Stimulated activated CD4-positive, alpha-beta T cell treated with anti-CD3 and anti-CD28 coated beads, TNF-alpha, amount 100 ng/mL, for 1 hour (primary cell): ENCODE measurements at regions not wholly inside any gene's neighbourhood (a gene's known extent, or its start where the extent isn't known, plus 50 kb on each side); places are given as distances from the start of the nearest gene placed in this dataset.

Experiments used
- DNase-seq, 3 donors: peaks; one replicate each; pipeline ENCODE4 v3.0.0-alpha.2; 2020; ENCODE audit warnings: low read depth in 3 of 3, low spot score in 1 of 3

DNA sequence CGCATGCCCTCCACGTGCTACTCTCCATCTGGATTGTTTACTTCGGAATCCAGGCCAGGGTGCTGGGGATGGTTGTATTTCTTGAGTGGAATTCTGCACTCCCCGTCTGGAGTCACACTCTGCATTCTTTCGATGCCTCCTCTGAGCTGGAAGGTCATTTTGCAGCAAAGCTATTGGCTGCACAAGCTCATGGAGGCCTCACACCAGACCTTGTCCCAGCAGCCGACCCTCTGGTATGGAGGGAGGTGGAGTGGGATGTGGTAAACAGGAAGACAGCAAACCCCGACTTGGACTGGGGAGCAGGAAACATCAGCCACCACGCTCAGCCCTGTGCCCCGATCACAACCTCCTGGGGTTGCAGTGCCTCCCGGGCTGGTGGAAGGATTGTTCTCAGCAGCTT is 225.3 kb upstream of the LNX1 start:
- no peak for DNase-seq

DNA sequence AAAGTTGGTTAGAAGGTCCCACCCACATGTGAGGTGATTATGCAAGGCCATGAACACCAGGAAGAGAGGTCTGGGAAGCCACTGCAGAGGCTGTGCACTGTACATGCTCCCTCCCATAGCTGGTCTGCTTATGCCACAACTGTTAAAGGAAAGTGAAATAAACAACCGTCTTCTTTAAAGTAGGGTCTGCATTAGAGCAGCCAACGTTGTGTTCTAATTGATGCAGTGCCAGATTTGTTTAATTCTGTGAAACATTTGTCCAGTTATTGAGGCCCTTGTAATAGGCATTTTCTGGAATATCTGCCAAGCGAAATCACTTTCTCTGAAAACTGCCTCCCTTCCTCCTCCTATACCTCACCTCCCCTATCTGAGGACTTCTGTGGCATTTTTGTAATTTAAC is 224.0 kb upstream of the LNX1 start:
- no peak for DNase-seq

DNA sequence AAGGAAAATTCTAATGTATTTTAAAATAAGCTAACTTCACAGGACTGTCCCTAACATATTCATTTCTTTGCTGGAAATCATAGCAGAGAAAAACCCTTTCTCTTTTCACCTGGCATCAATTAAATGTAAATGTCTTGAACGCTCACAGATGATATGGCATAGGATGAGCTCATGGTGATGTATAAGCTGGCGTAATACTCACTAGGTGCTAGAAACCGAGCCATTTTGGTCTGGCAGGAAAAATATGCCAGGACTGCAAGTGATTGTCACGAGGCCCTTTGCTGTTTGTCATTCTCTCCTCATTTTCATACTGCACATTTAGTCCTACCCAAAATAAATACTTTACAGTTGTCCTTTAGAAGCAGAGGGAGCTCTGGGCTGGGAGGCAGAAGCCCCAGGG is 222.7 kb upstream of the LNX1 start:
- no peak for DNase-seq

DNA sequence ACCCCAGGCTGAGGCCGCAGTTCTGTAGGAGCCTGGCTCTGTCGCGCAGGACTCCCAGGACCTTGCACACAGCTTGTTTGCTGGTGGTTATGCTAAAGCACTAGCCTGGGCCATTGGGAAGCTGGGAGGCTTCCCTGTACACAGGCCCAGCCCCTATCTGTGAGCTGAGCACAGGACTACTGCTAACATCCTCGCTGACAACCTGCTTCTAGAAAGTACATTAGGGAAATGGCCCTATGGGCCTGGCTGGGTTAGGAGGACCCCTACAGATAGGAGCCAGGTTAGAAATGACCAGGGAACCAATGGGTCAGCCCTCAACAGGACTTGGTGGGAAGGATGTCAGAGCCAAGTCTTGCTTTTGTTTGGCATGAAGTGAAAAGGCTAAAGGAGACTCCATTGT is 219.4 kb upstream of the LNX1 start:
- no peak for DNase-seq

DNA sequence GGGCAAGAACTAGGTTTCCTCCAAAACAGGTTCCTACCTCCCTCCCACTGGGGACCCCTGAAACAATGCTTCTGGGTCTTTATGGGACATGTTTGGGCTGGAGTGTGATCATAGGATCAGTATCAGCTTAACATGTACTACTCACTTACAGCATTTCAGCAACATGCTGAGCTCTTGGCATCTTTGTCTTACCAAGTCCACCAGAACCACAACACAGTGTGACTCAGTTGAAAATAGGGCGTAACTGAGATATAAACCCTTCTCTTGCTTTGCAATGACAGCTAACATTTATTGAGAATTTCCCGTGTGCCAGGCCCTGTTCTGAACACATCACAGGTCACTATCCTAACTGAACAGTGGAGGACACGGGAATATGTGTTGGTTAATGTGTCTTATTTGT is 218.5 kb upstream of the LNX1 start:
- DNase-seq = no peak

DNA sequence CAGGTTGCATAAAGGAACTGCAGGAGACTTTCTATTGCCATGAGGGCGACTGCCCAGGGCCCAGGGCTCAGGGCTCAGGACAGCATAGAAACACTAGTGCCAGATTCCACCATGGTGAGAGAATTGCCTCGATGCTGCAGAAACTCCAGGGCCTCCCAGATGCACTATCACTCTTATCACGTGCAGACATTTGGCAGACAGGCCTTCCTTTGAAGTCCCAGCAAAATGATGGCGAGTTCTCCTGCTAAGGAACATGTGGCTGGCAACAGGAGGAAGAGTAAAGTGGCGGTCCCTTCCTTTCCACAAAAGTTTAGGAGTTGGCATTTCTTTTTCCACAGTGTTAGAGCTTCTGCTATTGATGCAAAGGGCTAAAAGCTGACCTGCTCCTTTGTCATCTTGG is 214.0 kb upstream of the LNX1 start:
- DNase-seq = no peak

DNA sequence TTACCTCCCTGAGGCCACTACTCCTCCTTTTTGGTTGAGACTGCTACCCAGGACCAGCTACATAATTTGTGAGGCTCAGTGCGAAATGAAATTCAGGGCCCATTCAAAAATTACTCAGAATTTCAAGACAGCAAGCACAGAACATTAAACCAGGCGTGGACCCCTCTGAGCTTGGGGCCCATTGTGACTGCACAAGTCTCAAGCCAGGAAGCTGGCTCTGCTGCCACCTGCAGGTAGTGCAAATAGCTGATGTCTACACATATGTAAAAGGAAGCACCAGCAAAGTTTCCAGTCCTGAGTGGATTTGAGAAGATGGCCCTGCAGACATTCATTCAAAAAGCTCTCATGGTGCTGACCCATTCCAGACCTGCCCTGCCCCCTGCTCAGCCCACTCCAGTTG is 213.4 kb upstream of the LNX1 start:
- no peak for DNase-seq

DNA sequence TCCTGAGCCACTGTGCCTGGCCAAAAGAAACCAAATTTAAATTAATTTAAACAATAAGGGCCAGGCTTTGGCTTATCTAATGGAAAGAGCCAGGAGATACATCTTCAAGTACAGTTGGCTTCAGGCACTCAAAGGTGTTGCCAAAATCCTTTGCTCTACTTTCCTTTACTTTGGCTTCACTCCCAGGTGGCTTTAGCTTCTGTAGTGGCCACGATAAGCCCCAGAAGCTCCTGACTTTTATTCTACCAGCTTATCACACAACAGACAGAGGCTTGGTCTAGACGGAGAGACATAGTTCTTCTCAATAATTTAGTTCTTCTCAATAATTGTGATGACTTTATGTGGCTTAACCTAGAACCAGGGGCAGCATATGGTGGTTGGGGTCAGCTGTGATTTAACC is 211.2 kb upstream of the LNX1 start:
- no peak for DNase-seq

DNA sequence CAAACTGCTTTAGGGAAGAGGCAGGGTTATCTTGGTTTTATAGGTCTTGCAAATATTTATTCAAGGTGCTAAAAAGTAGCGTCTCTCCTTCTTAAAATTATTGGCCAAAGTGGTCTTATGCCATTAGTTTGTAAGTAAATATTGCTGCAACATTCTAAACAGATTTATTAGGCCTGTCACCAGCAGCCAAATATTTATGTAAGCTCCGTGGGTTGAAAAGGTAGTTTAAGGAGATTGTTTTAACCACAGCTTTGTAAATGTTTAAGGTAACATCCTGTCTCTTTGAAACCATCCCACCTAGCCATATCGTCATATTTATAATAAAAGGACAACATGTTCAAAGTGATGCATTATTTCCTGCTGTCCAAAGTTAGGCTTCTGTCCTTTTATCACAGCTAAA is 210.1 kb upstream of the LNX1 start:
- no peak for DNase-seq

DNA sequence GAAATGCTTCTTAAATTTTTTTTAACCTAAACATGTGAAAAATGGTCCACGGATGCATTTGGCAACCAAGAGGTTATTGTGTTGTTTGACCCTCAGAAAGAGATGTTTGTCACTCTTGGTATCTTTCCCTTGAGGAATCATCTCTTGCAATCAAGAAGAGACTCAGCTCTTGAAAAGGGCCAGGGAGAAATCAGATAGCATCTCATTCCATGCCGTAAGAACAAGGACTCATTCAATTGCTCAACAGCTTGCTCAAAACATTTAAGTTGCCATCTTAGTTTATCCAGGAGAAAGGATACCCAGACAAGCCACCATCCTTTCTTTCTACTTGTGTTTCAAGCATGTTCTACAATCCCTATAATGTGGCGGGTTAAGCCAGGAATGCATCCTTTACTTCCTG is 209.5 kb upstream of the LNX1 start:
- no peak for DNase-seq

DNA sequence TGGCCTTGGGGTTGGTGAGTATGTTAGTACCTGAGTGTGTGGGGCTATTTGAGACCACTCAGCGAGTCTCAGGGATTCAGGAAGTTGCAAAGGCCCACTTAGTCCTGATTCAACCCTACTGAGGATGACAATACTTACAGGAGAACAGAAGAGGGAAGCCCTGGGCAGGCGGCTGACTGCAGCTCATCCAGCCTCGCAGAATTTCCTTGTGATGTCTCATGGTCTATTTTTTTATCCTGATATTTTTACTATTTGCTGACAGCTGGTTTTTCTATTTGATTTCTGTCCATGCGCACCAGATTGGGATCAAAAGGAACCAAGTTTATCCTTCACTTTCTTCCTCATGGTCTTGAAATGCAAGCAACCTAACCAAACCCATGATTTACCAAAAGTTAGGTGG is 201.8 kb upstream of the LNX1 start:
- DNase-seq = no peak

DNA sequence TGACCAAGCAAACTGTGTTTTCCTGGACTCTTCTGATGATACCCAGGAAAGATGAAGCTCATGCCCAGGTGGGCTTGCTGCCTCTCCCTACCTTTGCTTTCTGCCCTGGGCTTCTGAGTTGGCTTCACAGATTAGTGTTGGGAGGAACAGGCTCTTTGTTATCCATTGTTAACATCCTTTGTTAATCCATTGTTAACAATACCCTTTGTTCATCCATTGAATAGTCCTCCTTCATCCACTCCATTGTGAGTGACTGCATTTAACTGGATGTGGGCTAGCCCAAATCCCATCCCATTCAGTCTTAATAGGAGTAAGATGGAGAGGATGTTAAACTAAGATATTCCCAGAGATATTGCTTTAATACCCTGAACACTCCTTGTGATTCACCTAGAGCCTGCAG is 199.0 kb upstream of the LNX1 start:
- no peak for DNase-seq

DNA sequence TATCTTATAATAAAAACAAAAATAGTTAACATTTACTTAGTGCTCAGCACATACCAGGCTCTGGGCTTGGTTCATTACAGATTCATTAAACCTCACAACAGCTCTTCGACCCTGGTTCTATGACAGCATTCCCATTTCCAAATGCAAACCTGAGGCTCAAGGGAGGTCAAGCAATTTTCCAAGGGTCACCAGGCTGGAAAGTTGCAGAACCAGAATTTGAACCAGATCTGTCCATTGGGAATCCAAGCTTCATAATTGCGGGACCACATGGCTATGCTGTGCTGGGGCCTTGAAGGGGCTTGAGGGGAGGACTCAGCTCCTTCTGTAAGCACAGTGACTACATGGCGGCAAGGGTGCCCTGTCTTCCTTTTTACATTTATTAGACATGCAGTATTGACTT is 197.3 kb upstream of the LNX1 start:
- no peak for DNase-seq

DNA sequence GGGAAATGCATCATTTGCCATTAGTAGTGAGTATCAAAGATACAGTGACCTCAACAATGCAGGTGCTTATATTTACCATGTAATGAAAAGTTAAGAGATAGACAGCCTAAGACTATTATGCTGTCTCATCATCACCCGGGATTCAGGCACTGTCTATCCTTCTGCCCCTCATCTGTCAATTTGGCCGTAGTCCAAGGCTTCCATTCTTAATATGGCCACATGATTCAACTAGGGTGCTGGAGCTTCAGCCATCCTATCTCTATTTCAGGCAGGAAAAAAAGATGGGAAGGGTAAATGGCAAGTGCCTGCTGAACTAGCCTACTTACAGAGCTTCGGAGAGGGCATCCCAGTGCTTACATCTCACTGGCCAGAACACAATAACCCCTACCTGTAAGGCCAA is 196.7 kb upstream of the LNX1 start:
- DNase-seq = no peak

DNA sequence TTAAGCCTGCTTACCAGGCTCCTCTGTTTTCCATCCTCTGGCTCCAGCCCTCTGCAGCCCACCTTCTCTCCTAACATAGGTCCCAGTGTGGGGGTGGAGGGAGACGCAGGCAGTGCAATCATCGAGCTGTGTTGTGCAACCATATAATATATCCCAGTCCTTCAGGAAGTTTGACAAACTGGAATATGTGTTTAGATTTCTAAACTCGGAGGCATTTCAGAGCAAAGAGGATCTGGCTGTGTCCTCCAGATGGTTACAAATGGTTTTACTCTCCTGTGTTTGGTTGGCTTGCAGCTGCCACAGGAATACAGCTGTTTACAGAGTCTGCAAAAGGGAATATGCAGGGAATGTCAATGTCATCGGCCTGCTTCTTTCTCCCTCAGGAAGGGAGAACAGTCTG is 195.3 kb upstream of the LNX1 start:
- no peak for DNase-seq

DNA sequence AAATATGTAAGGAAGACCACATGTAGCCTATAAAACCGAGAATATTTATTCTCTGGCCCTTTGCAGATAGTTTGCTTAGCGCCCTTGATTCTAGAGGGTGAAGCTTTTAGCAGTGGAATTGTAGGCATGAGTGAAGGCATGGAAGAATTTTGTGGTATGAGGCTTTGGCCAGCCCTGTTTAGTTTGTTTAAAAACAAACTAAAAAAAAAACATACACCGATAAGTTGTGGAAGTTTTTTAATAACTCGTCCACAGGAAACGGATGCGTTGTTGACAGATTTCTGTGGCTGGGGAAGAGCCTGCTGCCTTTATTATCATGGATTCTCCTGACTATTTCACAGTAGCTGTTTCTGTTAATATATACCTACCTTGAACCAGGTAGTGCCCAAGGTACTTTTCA is 194.7 kb upstream of the LNX1 start:
- no peak for DNase-seq

DNA sequence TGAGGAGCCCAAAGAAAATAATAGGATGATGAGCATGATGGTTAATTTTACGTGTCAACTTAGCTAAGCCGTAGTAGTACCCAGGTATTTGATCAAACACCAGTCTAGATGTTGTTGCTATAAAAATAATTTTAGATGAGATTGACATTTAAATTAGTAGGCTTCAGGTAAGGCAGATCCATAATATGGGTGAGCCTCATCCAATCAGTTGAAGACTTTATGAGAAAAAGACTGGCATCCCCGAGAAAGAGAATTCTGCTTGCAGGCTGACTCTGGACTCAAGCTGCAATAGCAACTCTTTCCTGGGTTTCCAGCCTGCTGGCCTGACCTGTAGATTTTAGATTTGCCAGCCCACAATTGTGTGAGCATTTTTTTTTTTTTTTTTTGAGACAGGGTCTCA is 192.8 kb upstream of the LNX1 start:
- no peak for DNase-seq

DNA sequence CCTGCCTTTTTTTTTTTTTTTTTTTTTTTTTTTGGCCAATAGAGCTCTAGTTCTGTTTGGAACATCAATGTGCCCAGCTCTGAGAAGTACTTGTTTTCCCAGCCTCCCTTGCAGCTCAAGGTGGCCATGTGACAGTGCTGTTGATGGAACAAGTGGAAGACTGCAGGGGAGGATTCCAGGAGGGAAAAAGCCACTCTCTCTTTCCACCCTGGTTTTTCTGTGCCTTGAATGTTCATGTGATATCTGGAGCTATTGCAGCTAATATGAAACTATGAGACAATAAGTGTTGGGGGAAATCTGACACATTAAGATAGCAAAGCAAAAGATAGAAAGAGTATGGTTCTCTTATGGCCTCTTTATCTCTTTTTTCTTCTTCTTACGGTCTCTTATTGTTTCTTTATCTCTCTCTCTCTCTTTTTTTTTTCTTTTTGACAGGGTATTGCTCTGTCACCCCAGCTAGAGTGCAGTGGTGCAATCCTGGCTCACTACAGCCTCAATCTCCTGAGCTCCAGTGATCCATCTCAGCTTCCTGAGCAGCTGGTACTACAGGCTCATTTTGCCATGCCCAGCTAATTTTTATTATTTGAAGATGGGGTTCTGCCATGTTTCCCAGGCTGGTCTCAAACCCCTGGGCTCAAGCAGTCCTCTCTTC is 192.0 kb upstream of the LNX1 start:
- DNase-seq = no peak

DNA sequence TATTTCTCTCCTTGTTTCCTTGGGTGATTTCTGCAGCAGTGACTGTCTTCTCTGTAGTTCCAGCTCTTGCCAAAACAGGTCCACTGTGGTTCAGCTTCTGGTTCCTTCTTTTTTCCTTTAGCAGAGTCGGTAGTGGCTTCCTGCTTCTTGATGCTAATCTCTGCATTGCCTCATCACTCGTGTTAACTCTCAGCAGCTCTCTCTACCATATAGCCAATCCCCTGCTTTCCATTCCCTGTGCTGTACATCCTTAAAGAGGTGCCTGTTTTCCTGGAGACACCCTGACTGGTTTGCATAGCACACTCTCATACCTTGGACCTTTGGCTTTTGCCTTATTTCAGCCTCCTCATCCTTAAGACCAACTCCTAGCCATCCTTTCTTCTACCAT is 191.2 kb upstream of the LNX1 start:
- no peak for DNase-seq

DNA sequence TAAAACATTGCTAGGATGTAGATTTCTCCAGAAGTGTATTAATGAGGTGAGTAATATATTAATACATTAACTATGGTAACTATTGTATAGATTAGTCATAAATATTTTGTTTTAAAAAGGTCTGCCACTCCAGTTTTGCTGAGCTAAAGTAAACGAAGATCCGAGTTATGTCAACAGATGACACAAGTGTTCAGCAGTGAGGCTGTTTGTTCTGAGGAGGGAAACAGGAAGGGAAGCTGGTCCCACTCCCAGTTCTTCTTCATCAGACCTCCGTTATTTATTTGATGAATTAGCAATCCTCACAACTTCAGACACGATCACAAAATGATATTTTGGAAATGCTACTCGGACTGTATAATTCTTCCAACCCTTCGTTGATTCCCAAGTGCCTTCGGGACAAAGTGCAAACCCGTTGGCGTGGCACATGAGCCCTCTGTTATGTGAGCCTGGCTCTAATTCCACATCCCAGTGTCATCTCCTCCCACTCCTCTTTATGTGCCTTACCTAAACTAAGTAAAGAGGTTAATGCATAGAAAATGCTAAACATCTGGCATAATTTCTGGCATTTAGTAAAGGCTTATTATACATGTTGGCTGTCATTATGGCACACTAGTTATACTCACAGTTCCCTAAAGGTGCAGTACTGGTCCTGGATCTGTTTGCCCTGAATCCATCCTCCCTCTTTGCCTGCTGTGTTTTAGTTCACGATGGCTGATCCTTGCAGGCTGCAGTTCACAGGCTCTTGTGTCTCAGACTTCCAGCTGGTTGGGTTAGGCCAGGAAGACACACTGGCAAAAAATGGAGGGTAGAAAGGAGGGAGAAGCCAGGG is 190.6 kb upstream of the LNX1 start:
- no peak for DNase-seq

DNA sequence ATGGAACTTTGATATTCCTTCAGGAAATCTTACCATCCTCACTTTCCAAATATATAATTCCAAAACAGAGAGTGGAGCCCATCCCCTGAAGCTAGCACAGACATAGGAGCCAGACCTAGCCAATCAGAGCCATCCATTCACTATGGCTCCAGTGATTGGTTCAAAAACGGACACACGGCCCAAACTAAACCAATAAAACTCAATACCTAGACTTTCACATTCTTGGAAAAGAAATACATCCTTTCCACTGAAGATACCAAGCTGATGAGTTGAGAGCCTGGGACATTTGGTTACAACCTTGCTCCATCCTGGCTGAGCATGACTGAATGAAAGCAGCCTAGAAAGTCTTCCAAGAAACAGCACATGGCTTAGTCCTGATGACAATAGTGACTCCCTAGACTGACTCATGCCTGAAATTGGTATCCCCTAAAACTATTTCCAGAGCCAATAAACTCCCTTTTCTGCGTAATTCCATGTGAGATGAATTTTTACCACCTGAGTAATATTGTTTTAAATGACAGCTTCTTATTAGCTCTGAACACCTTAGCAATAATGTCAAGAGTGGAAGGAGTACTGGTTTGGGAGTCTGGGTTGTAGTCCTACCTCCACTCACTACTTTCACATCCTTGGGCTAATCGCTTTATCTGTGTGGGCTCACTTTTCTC is 189.6 kb upstream of the LNX1 start:
- DNase-seq = no peak

DNA sequence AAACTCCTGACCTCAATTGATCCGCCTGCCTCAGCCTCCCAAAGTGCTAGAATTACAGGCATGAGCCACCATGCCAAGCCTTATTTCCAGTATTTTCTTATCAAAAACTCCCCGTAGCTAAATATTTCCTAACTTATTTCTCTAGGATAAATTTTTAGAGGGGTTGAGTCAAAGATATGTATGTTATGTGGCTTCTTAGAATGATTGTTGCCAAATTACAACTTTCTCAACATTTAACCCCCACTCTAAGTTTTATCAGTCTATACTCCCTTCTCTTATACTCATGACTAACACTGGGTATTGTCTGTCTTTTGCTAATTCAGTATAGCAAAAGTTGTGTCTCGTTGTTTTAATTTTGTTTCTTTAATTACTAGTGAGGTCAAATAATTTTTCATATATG is 187.7 kb upstream of the LNX1 start:
- no peak for DNase-seq

DNA sequence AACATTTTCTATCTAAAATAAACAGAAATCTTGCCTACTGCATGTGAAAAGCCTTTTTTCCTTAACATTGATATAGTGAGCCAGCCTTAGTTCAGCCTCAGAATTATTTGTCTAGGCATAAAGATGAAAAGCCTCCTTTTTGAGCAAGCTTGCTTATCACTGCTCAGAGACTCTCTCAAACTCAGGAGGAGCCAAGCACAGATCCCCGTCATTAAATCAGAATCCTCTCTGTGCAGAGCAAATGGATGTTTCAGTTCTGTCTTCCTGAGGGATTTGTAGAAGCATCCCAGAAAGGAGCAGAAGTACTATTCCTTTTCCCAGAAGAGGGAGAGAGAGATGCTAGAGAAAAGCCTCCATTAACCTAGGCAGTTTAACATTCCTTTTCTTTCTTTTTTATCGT is 186.9 kb upstream of the LNX1 start:
- DNase-seq = no peak
